Coronary artery (tissue), 2 donors: ENCODE measurements at regions not wholly inside any gene's neighbourhood (a gene's known extent, or its start where the extent isn't known, plus 50 kb on each side); places are given as distances from the start of the nearest gene placed in this dataset.

ENCODE experiments used
- DNase-seq: peaks from one replicate; pipeline ENCODE4 v3.0.0-alpha.2; 2017; ENCODE audit warnings: low spot score
- H3K27ac ChIP-seq, 2 donors: fragments of 200-600 bp; sonication (generic); one replicate each; pipeline ENCODE4 v1.5.1; 2016 to 2019
- H3K4me3 ChIP-seq: fragments of 200-600 bp; sonication (generic); 2 replicates; pipeline ENCODE4 v1.5.1; 2016; ENCODE audit warnings: mild to moderate bottlenecking, moderate library complexity
- TF ChIP-seq, protein P1 (sequence below): fragments of 200-600 bp; sonication (generic); IDR thresholded peaks from one replicate; pipeline ENCODE4 v1.5.1; 2019; ENCODE audit warnings: antibody characterized with exemption

DNA sequence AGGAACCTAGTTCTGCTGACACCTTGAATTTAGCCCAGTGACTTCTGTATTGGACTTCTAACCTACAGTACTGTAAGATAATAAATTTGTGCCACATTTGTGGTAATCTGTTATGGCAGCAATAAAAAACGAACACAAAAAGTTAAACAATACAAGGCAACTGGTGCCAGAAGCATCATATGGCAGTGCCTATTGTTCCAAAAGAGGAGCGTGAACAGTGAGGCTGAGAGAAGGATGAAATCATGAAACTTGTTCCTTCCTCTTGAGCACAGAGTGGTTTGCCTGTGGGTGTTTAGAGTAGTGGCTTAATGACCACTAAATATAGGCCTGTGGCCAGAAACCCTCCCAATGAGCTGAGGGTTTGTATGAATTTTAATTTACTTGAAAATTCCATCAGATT is 69.7 kb upstream of the PGRMC2 start:
- Histone ChIP-seq H3K27ac (no peak overlapping the region), H3K4me3 (no peak overlapping the region)
- TF ChIP-seq, protein P1, sequence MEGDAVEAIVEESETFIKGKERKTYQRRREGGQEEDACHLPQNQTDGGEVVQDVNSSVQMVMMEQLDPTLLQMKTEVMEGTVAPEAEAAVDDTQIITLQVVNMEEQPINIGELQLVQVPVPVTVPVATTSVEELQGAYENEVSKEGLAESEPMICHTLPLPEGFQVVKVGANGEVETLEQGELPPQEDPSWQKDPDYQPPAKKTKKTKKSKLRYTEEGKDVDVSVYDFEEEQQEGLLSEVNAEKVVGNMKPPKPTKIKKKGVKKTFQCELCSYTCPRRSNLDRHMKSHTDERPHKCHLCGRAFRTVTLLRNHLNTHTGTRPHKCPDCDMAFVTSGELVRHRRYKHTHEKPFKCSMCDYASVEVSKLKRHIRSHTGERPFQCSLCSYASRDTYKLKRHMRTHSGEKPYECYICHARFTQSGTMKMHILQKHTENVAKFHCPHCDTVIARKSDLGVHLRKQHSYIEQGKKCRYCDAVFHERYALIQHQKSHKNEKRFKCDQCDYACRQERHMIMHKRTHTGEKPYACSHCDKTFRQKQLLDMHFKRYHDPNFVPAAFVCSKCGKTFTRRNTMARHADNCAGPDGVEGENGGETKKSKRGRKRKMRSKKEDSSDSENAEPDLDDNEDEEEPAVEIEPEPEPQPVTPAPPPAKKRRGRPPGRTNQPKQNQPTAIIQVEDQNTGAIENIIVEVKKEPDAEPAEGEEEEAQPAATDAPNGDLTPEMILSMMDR = no peak
- DNase-seq = no peak

DNA sequence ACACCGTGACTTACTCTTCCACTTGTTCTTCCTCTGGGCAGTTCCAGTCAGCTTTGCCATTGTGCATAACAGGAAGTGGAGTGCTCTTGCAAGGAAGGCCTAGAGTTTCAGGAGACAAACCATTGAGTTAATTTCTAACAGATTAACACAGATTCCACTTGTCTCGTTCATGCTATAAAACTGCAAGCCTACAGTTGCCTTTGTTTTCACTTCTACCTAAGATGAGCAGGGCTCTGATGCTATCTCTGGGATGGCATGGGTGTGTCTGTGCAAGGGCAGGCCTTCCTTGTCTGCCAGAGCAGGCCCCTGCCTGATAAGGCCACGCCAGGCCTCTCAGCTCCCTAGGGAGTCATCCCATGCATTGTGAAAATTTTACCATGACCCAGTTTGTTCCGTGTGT is 67.7 kb upstream of the PGRMC2 start:
- Histone ChIP-seq H3K27ac (no peak overlapping the region), H3K4me3 (no peak overlapping the region)
- DNase-seq = no peak
- TF ChIP-seq, protein P1 = no peak

DNA sequence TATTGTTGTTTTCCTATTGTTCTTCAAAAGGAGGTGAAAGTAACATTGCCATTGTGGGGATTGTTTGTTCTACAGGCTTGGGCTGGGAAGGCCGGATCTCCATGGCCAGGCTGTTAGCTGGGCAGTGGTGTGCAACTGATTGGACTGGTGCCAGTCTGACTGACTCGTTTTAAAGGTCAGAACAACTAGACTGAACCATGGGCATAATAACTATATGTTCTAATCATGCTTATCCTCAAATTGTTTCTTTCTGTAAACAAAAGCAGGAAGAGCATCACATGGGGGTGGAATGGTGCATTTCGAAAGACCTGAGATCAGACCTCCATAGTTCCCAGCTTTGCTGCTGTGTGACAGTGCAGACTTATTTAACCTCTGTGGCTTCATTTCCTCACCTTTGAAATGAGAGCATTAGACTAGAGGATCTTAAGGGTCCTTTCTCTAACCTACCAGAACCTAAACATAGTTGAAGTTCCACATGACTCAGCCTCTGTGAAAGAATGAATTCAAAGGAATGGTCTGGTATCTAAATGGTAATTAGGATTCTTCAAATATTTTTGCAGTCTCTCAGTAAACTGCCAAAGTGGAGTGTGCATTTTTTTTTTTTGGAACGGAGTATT is 66.7 kb upstream of the PGRMC2 start:
- Histone ChIP-seq H3K4me3 (no peak overlapping the region), H3K27ac (peak overlapping the region in 1 of 2 donors; percentile 1)
- TF ChIP-seq, protein P1 = no peak
- DNase-seq = no peak

DNA sequence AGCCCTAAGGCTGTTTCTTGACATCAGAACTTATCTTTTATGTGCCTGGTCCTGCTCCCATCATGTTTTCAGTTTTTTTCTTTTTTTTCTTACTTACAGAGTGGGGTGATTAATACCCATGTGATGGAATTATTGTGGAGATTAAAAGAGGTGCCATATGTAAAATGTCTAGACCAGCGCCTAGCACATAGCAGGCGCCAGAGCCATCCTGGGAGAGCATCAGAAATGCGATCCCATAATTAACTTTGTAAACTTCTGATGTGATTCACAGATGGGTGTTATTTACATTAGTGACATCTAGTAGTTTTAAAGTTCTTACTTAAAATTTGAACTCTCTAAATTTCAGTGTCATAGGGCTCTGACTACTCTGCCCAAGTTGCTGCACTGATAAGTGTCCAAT is 66.2 kb upstream of the PGRMC2 start:
- H3K4me3 ChIP-seq = no peak overlapping the region
- TF ChIP-seq, protein P1 = no peak
- H3K27ac ChIP-seq = no peak overlapping the region
- no peak for DNase-seq

DNA sequence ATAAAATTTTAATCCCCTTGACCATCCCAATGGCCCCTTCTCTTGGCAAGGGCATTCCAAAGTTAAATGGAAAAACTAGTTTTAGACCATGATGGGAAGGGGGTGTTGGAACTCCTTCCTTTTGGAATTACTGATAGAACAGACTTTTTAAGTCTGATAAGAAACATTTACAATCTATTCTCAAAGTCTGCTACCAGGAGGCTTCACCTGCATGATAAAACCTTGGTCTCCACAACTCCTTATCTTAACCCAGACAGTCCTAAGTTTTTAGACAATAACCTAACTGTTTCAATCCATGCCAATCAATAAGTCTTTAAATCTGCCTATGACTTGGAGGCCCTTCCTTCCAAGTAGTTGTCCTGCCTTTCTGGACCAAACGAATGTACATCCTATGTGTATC is 63.9 kb upstream of the PGRMC2 start:
- Histone ChIP-seq H3K4me3 (no peak overlapping the region), H3K27ac (no peak overlapping the region)
- TF ChIP-seq, protein P1 = no peak
- DNase-seq = no peak

DNA sequence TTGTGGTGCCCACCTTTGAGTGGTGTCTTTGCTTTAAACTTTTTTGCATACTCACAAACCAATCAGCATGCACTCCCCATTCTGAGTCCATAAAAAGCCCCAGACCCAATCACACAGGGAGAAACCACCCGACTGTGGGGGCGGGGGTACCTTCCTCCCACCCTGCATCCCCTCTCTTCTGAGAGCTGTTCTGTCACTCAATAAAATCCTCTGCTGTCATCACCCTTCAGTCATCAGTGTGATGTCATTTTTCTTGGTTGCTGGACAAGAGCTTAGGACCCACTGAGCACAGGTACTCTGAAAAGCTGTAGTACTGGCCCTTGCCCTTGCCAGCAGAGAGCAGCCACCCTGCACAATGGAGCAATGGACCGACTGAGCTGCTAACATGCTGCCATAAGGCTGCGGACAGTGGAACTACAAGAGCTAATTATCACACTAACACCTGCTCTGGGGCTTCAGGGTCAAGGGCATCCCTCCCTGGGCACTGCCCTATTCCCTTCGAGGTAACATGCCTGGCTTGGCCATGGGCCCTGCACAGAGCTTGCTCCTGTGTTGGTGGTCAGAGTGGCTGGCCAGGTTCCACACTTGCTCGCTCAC is 62.9 kb upstream of the PGRMC2 start:
- no peak for DNase-seq
- Histone ChIP-seq H3K27ac (no peak overlapping the region), H3K4me3 (no peak overlapping the region)
- TF ChIP-seq, protein P1 = no peak

DNA sequence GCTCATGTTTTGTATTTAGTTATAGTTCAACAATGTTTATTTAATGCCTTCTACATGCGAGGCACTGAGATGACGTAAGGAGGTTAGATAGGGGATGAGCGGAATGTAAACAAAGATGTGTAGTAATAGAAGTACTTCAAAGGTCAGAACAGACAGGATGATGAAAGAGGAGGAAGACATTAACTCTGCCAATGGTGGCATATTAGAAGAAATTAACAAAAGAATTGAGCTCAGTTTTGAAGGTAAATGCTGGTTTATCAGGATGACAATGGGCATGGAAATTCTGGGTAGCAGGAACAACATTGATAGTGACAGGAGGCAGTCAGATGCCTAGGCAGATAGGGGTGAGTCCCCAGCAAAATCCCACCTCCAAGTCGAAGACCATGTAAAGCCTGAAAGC is 62.3 kb upstream of the PGRMC2 start:
- TF ChIP-seq, protein P1 = no peak
- no peak overlapping the region for H3K4me3 ChIP-seq
- H3K27ac ChIP-seq = no peak overlapping the region
- no peak for DNase-seq
